Mucosa of descending colon (tissue), 3 donors: ENCODE measurements at regions not wholly inside any gene's neighbourhood (a gene's known extent, or its start where the extent isn't known, plus 50 kb on each side); places are given as distances from the start of the nearest gene placed in this dataset.

Experiments
- ATAC-seq: fragments of 200-7000 bp; cut with Tn5 transposase; one replicate; pipeline ENCODE4 v1.9.1; 2020; ENCODE audit warnings: mild to moderate bottlenecking, moderate library complexity
- DNase-seq, 3 donors: peaks; one replicate each; pipeline ENCODE4 v3.0.0-alpha.2; 2020
- H3K36me3 ChIP-seq: fragments of 200-600 bp; one replicate; pipeline ENCODE4 v1.8.0; 2021; ENCODE audit warnings: low read depth, mild to moderate bottlenecking
- H3K4me1 ChIP-seq: fragments of 200-600 bp; one replicate; pipeline ENCODE4 v1.8.0; 2021; ENCODE audit warnings: low read depth, mild to moderate bottlenecking
- H3K4me3 ChIP-seq: fragments of 200-600 bp; one replicate; pipeline ENCODE4 v1.8.0; 2021; ENCODE audit warnings: mild to moderate bottlenecking
- H3K9me3 ChIP-seq: fragments of 200-600 bp; one replicate; pipeline ENCODE4 v1.8.0; 2021; ENCODE audit warnings: mild to moderate bottlenecking
- intact Hi-C, 2 donors: fragments of 100-400 bp; cut with DNase I in 1 of 2; cut with micrococcal nuclease in 1 of 2; formaldehyde crosslinking; loops; one replicate each; pipeline versions ENCODE4 v1.11.0 to v1.11.1; 2022; cut with DNase I, micrococcal nuclease
- TF ChIP-seq, protein P1 (sequence below): fragments of 200-600 bp; IDR thresholded peaks from one replicate; pipeline ENCODE4 v1.8.0; 2022; ENCODE audit warnings: antibody characterized with exemption, mild to moderate bottlenecking
- donor health status: DM: no; HTN: no; CAD: no; lungs with moderate emphysema.
- donor health status: DM: no; HTN: no; CAD: no.
- donor health status: DM: no; HTN: yes; CAD: no.

DNA sequence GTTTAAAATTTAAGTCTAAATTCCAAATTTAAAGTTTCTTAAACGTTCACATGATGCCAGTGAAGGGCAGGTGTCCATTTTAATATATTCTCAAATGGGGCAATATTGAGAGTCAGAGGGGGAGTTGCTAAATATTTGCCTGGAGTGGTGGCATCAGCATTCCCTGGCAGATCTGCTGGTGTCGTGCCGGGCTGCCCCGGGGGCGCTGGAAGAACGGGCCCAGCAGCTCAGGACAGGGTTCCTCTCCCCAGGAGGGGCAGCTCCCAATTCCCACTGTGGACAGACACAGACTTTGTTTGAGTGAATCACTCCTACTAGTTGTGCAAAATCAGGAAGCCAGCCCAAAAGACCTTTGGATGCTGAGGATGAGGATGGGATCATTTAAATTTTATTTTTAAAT, 468.7 kb upstream of the B3GAT1 start:
- Histone ChIP-seq H3K4me3 (no peak overlapping the region), H3K9me3 (no peaks in the 10 kb centered on the region), H3K4me1 (no peaks in the 10 kb centered on the region), H3K36me3 (no peaks in the 10 kb centered on the region)
- intact Hi-C loops: no loop called here
- TF ChIP-seq, protein P1, sequence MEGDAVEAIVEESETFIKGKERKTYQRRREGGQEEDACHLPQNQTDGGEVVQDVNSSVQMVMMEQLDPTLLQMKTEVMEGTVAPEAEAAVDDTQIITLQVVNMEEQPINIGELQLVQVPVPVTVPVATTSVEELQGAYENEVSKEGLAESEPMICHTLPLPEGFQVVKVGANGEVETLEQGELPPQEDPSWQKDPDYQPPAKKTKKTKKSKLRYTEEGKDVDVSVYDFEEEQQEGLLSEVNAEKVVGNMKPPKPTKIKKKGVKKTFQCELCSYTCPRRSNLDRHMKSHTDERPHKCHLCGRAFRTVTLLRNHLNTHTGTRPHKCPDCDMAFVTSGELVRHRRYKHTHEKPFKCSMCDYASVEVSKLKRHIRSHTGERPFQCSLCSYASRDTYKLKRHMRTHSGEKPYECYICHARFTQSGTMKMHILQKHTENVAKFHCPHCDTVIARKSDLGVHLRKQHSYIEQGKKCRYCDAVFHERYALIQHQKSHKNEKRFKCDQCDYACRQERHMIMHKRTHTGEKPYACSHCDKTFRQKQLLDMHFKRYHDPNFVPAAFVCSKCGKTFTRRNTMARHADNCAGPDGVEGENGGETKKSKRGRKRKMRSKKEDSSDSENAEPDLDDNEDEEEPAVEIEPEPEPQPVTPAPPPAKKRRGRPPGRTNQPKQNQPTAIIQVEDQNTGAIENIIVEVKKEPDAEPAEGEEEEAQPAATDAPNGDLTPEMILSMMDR: no peak
- no peak for ATAC-seq
- no peak for DNase-seq

DNA sequence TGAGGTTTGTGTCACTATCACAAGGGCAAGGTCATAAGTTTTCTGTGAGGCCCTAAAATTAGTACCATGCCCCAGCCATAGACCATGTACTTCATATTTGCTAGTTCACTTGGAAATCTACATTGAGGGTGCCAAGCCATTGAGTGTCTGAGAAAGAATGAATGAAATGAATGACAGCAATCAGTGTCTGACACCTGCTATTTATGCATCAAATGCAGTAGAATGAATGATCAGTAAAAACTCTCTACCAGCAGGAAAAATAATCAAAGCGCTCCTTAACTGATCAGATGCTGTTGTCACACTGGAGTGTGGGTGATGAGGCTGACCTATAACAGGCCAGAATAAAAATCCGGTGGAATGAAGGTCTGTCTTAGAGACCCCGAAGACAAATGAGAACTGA, 467.9 kb upstream of the B3GAT1 start:
- DNase-seq: no peak
- no peak for ATAC-seq
- intact Hi-C loops: no loop called here
- no peaks in the 10 kb centered on the region for H3K9me3 ChIP-seq
- no peak overlapping the region for H3K4me3 ChIP-seq
- no peaks in the 10 kb centered on the region for H3K4me1 ChIP-seq
- TF ChIP-seq, protein P1: no peak
- no peaks in the 10 kb centered on the region for H3K36me3 ChIP-seq

DNA sequence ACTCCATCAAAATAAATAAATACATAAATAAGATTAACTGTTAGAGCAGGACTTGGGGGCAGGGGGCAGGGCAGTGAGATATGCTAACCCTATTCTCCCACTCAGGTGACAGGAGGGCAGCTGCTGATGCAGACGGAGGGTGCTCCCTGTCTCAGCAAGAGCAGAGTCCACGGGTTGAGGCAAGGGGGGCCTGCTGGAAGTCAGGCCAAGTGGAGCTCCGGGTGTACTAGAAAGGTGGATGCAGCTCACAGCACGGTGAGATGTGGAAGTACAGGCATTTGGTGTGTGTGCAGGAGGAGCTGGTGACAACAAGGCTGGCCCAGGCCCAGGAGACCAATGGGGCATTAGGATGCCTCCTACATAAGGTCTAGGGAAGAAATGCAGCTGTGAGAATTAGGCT, 467.3 kb upstream of the B3GAT1 start:
- intact Hi-C loops: no loop called here
- Histone ChIP-seq H3K4me1 (no peaks in the 10 kb centered on the region), H3K36me3 (no peaks in the 10 kb centered on the region), H3K9me3 (no peaks in the 10 kb centered on the region), H3K4me3 (no peak overlapping the region)
- no peak for ATAC-seq
- TF ChIP-seq, protein P1: no peak
- no peak for DNase-seq

DNA sequence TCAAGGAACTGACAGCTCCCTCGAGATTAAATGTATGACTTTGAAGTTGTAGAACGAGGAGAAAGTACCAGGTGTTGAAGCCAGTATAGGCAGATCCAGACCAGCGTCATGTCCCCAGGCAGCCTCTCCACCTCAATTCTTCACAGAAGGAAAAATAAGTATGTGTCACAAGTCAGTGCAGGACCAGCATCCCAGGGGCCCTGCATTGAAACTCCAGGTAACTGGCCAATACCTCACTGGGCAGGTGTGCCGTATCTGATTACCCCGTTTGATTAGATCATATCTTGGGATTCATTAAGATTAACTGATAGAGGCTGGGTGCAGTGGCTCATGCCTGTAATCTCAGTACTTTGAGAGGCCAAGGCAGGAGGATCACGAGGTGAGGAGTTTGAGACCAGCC, 466.7 kb upstream of the B3GAT1 start:
- Histone ChIP-seq H3K4me1 (no peaks in the 10 kb centered on the region), H3K36me3 (no peaks in the 10 kb centered on the region), H3K4me3 (no peak overlapping the region), H3K9me3 (no peaks in the 10 kb centered on the region)
- DNase-seq (no peak), ATAC-seq (no peak)
- TF ChIP-seq, protein P1: no peak
- intact Hi-C loops: no loop called here

DNA sequence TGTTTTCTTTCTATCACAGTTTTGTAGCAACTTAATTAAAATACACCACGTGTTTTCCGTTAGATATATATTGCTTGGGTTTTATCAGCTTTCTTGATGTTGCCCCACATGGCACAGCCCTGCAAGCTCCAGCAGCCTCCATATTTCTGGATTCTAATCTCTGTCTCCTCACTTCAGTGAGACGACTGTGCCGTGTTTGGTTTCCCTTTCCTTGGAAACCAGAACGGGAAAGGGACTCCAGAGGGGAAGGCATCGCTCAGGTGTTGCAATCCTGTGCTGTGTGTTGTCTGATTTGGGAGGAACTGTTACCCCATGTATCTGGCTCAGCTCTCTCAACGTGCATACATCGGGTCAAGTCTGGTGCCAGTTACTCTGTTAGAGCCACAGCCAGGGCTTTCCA, 464.2 kb upstream of the B3GAT1 start:
- Histone ChIP-seq H3K4me1 (no peaks in the 10 kb centered on the region), H3K36me3 (no peaks in the 10 kb centered on the region), H3K4me3 (no peak overlapping the region), H3K9me3 (no peaks in the 10 kb centered on the region)
- ATAC-seq (no peak), DNase-seq (no peak)
- intact Hi-C loops: no loop called here
- TF ChIP-seq, protein P1: no peak

DNA sequence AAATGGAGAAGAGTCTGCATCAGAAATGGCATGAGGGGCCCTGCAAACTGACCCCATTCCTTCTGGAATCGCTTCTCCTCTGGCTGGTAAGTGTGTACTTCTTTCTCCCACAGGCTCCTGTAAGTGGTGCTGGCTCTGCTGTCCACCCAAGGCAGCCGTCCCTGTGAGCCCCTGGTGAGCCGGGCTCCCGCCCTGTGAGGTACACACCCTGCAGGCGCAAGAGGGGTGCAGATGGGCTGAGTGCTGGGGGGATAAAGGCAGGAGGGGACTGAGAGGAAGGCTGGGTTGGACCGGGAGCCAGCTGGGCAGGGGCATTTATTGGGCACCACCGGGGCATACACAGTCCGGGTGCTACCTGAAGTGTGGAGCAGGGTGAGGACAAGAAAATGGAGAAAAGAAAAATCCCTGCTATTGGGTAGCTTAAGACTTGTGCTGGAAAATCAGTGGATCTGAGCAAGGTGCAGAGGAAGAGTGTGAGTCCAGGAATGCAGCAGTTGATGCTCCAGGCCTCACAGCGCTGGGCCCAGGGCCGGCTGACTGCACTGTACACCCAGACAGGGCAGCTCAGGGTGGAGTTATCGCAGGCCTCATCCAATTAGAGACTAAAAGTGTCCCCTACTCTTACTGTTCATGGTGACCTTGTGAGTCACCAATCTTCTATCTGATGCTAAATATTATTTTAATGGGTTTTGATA, 455.1 kb upstream of the B3GAT1 start:
- TF ChIP-seq, protein P1: no peak
- intact Hi-C loops: no loop called here
- ATAC-seq: no peak
- Histone ChIP-seq H3K4me3 (no peak overlapping the region), H3K4me1 (no peaks in the 10 kb centered on the region), H3K9me3 (no peaks in the 10 kb centered on the region), H3K36me3 (no peaks in the 10 kb centered on the region)
- DNase-seq: no peak
